A549 (cell line): ENCODE measurements at regions not wholly inside any gene's neighbourhood (a gene's known extent, or its start where the extent isn't known, plus 50 kb on each side); places are given as distances from the start of the nearest gene placed in this dataset.

Source experiments
- ATAC-seq, 2 experiments: fragments of 200-7000 bp in 1 of 2; fragments of >200 bp in 1 of 2; cut with Nextera tagmentation in 1 of 2; cut with Tn5 transposase in 1 of 2; 3 replicates each; pipeline versions ENCODE4 v1.8.0 to v1.9.1; 2018 to 2020; ENCODE audit warnings: mild to moderate bottlenecking in 1 of 2, moderate library complexity in 1 of 2
- CTCF ChIA-PET: fragments of 300-600 bp; sonication (Branson Sonifier 250); formaldehyde crosslinking; extraction: SDS; loops from one replicate; lab custom pipeline; 2021; ENCODE audit warnings: antibody characterized with exemption, inconsistent platforms; lab: Yijun Ruan, JAX
- POLR2A ChIA-PET: fragments of 350-600 bp; formaldehyde crosslinking; extraction: SDS; loops from one replicate; lab custom pipeline; 2021; ENCODE audit warnings: antibody characterized with exemption, inconsistent platforms; lab: Yijun Ruan, JAX
- DNase-seq, 2 experiments: peaks; one replicate each; pipeline versions ENCODE4 v3.0.0 to v3.0.0-alpha.2; 2011 to 2016; ENCODE audit warnings: low read depth in 1 of 2, low spot score in 1 of 2
- FAIRE-seq: peaks from 2 replicates; lab custom pipeline; 2011; peaks lifted over from hg19 to GRCh38; lab: Jason Lieb, UNC
- H3K27ac ChIP-seq, 2 experiments: fragments of >200 bp; sonication (Bioruptor Twin); formaldehyde crosslinking; 3 replicates each; pipeline ENCODE4 v1.5.1; 2016 to 2017
- H3K4me1 ChIP-seq: fragments of >200 bp; sonication (Bioruptor Twin); formaldehyde crosslinking; 3 replicates; pipeline ENCODE4 v1.6.1; 2016
- H3K4me2 ChIP-seq: fragments of >200 bp; sonication (Bioruptor Twin); formaldehyde crosslinking; 3 replicates; pipeline ENCODE4 v1.6.1; 2016
- H3K4me3 ChIP-seq: fragments of >200 bp; sonication (Bioruptor Twin); formaldehyde crosslinking; 3 replicates; pipeline ENCODE4 v1.5.1; 2016
- H3K9me3 ChIP-seq: fragments of >200 bp; sonication (Bioruptor Twin); formaldehyde crosslinking; 3 replicates; pipeline ENCODE4 v1.6.1; 2016
- BHLHE40 ChIP-seq: IDR thresholded peaks from 2 replicates; pipeline ENCODE4 v1.6.1; 2012; ENCODE audit warnings: low read depth, low read length, inconsistent platforms
- CBX2 ChIP-seq: fragments of 200-600 bp; sonication (generic); IDR thresholded peaks from 2 replicates; pipeline ENCODE4 v1.6.1; 2016; ENCODE audit warnings: low read depth, mild to moderate bottlenecking, borderline replicate concordance
- CEBPB ChIP-seq, 2 experiments: fragments of >200 bp in 1 of 2; sonication (Bioruptor Twin) in 1 of 2; formaldehyde crosslinking in 1 of 2; IDR thresholded peaks; 2 replicates each; pipeline ENCODE4 v1.6.1; 2012 to 2016
- CHD4 ChIP-seq: fragments of 200-600 bp; sonication (generic); IDR thresholded peaks from 2 replicates; pipeline ENCODE4 v1.6.1; 2016; ENCODE audit warnings: antibody characterized with exemption, mild to moderate bottlenecking, borderline replicate concordance
- EHF ChIP-seq: fragments of 250-450 bp; sonication (Bioruptor Pico); IDR thresholded peaks from 2 replicates; pipeline ENCODE4 v1.5.0; 2020; ENCODE audit warnings: mild to moderate bottlenecking
- EHMT2 ChIP-seq: fragments of 200-600 bp; sonication (generic); IDR thresholded peaks from 2 replicates; pipeline ENCODE4 v1.6.1; 2016; ENCODE audit warnings: antibody characterized with exemption, low read depth, mild to moderate bottlenecking, moderate library complexity
- FOSB ChIP-seq: fragments of 250-450 bp; sonication (Bioruptor Pico); IDR thresholded peaks from 2 replicates; pipeline ENCODE4 v1.5.0; 2020; ENCODE audit warnings: mild to moderate bottlenecking, moderate library complexity
- FOSL2 ChIP-seq, 2 experiments: fragments of 450-650 bp in 1 of 2; fragments of >200 bp in 1 of 2; sonication (Bioruptor Twin) in 1 of 2; formaldehyde crosslinking; IDR thresholded peaks; 2 replicates each; pipeline versions ENCODE4 v1.5.0 to v1.6.1; 2016 to 2020; ENCODE audit warnings: mild to moderate bottlenecking in 1 of 2, moderate library complexity in 1 of 2
- FOXS1 ChIP-seq: fragments of 250-450 bp; sonication (Bioruptor Pico); IDR thresholded peaks from 2 replicates; pipeline ENCODE4 v1.5.0; 2020; ENCODE audit warnings: mild to moderate bottlenecking, moderate library complexity
- GATA3 ChIP-seq: IDR thresholded peaks from 2 replicates; pipeline ENCODE4 v1.6.1; 2012; ENCODE audit warnings: borderline replicate concordance
- HDAC2 ChIP-seq: fragments of 200-600 bp; sonication (generic); IDR thresholded peaks from 2 replicates; pipeline ENCODE4 v1.6.1; 2016
- HEYL ChIP-seq: fragments of 250-450 bp; sonication (Bioruptor Pico); IDR thresholded peaks from 2 replicates; pipeline ENCODE4 v1.8.0; 2021; ENCODE audit warnings: mild to moderate bottlenecking, moderate library complexity
- HOXA7 ChIP-seq: fragments of 250-450 bp; sonication (Bioruptor Pico); IDR thresholded peaks from 2 replicates; pipeline ENCODE4 v1.5.0; 2020; ENCODE audit warnings: mild to moderate bottlenecking, moderate library complexity
- HOXB5 ChIP-seq: fragments of 250-450 bp; sonication (Bioruptor Pico); IDR thresholded peaks from 2 replicates; pipeline ENCODE4 v1.5.0; 2020; ENCODE audit warnings: mild to moderate bottlenecking, moderate library complexity
- JUN ChIP-seq, 2 experiments: fragments of >200 bp; sonication (Bioruptor Twin); formaldehyde crosslinking; IDR thresholded peaks; 2 replicates in 1 of 2; 3 replicates in 1 of 2; pipeline ENCODE4 v1.6.1; 2016 to 2017
- MAFK ChIP-seq: fragments of 450-650 bp; IDR thresholded peaks from 2 replicates; pipeline ENCODE4 v1.6.1; 2014; ENCODE audit not compliant: partially characterized antibody
- MYC ChIP-seq: IDR thresholded peaks from 2 replicates; pipeline ENCODE4 v1.6.1; 2012; ENCODE audit warnings: mild to moderate bottlenecking, inconsistent platforms, low read length, improper control_type of control experiment, borderline replicate concordance
- NFE2L2 ChIP-seq: fragments of 150-350 bp; conservative IDR thresholded peaks from 2 replicates; pipeline ENCODE4 v1.6.1; 2014; ENCODE audit warnings: low read length
- NPAS2 ChIP-seq: fragments of 250-450 bp; sonication (Bioruptor Pico); IDR thresholded peaks from 2 replicates; pipeline ENCODE4 v1.8.0; 2022; ENCODE audit warnings: mild to moderate bottlenecking, moderate library complexity, borderline replicate concordance
- NR3C1 ChIP-seq: fragments of >200 bp; sonication (Bioruptor Twin); formaldehyde crosslinking; IDR thresholded peaks from 3 replicates; pipeline ENCODE4 v1.6.1; 2017
- POLR2AphosphoS2 ChIP-seq: conservative IDR thresholded peaks from 2 replicates; pipeline ENCODE4 v1.6.1; 2012; ENCODE audit warnings: low read length, improper control_type of control experiment, inconsistent platforms
- RAD21 ChIP-seq, 2 experiments: fragments of >200 bp in 1 of 2; sonication (Bioruptor Twin) in 1 of 2; formaldehyde crosslinking in 1 of 2; IDR thresholded peaks in 1 of 2; conservative IDR thresholded peaks in 1 of 2; 2 replicates in 1 of 2; 3 replicates in 1 of 2; pipeline ENCODE4 v1.6.1; 2012 to 2018; ENCODE audit warnings: inconsistent platforms in 1 of 2
- RNF2 ChIP-seq: fragments of 200-600 bp; sonication (generic); IDR thresholded peaks from 2 replicates; pipeline ENCODE4 v1.6.1; 2016; ENCODE audit warnings: low read depth, mild to moderate bottlenecking, antibody characterized with exemption, moderate library complexity, borderline replicate concordance
- SMC3 ChIP-seq: fragments of >200 bp; sonication (Bioruptor Twin); formaldehyde crosslinking; IDR thresholded peaks from 3 replicates; pipeline ENCODE4 v1.6.1; 2018; ENCODE audit warnings: inconsistent platforms
- WGBS: methylation state at CpG from one replicate; pipeline ENCODE4 v1.1.6; 2017; ENCODE audit errors: missing lambda C conversion rate; 5-methylcytosine and 5-hydroxymethylcytosine counted together
- TF ChIP-seq, protein P1 (sequence below): fragments of 250-450 bp; sonication (Bioruptor Pico); IDR thresholded peaks from 2 replicates; pipeline ENCODE4 v1.5.0; 2021; ENCODE audit warnings: mild to moderate bottlenecking, moderate library complexity, borderline replicate concordance
- TF ChIP-seq, protein P2 (sequence below): fragments of >200 bp; sonication (Bioruptor Twin); formaldehyde crosslinking; IDR thresholded peaks from 3 replicates; pipeline ENCODE4 v1.5.1; 2016
- TF ChIP-seq, protein P3 (sequence below): IDR thresholded peaks from 2 replicates; pipeline ENCODE4 v1.6.1; 2012; ENCODE audit warnings: low read depth, borderline replicate concordance

DNA sequence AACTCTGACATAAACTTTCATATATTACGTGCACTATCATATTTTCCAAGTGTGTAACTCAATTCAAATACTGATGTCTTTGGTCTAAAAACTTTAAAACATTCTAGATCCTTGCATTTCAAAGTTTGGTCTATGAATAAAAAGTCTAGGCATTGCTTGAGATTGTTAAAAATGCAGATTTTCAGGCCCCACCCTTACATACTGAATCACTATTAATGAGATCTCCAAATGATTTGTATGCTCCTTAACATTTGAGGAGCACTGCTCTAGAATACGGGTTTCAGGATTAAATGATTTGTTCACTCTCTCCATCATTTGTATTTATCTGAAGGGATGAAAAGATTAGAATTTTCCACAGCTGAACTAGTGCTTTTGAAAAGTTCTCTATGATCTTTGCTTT lies 202.9 kb downstream of the KBTBD8 start (continued):
- TF ChIP-seq NFE2L2 = no peak
- no peak for TF ChIP-seq JUN (IDR thresholded peaks at IDR 0.05)

DNA sequence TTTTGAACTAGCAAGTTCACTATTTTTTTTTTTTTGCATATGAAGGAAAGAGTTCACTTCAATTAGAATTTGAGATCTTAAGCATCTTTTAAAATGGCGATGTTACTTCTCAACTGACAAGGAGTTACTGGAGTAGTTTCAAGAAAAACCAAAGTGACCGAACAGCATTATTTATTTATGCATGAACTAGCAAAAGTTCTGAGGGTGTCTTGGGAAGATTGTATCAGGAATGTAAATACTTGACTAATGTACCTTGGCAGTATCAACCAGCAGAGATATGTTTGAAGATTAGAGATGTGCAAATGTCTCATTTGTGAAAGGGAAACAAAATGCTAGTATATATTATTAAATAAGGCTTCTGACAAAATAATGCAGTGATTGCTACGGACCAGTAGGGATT lies 203.9 kb downstream of the KBTBD8 start:
- POLR2A ChIA-PET = no interaction called here
- Histone ChIP-seq H3K4me2 (no peak overlapping the region), H3K27ac (no peak overlapping the region), H3K4me1 (no peaks in the 10 kb centered on the region), H3K9me3 (no peaks in the 10 kb centered on the region), H3K4me3 (no peak overlapping the region)
- FAIRE-seq = no peak
- CTCF ChIA-PET = no interaction called here
- 13% methylated on average over 3 of the region's 3 CpGs for WGBS
- no peak for DNase-seq
- TF ChIP-seq HOXA7 (CRISPR knock-in tag) (no peak), NFE2L2 (no peak), RAD21 (conservative IDR thresholded peaks at IDR 0.05 in 1 of 2, IDR thresholded peaks at IDR 0.05 in 1 of 2) (no peak), EHMT2 (no peak), HEYL (CRISPR knock-in tag) (no peak), EHF (CRISPR knock-in tag) (no peak), JUN (IDR thresholded peaks at IDR 0.05) (no peak), CHD4 (no peak), HDAC2 (no peak), FOSB (no peak), GATA3 (no peak), MAFK (no peak), SMC3 (no peak), MYC (no peak), HOXB5 (CRISPR knock-in tag) (no peak)
- TF ChIP-seq, protein P1, sequence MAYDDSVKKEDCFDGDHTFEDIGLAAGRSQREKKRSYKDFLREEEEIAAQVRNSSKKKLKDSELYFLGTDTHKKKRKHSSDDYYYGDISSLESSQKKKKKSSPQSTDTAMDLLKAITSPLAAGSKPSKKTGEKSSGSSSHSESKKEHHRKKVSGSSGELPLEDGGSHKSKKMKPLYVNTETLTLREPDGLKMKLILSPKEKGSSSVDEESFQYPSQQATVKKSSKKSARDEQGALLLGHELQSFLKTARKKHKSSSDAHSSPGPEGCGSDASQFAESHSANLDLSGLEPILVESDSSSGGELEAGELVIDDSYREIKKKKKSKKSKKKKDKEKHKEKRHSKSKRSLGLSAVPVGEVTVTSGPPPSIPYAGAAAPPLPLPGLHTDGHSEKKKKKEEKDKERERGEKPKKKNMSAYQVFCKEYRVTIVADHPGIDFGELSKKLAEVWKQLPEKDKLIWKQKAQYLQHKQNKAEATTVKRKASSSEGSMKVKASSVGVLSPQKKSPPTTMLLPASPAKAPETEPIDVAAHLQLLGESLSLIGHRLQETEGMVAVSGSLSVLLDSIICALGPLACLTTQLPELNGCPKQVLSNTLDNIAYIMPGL (CRISPR knock-in tag) = no peak
- TF ChIP-seq, protein P2, sequence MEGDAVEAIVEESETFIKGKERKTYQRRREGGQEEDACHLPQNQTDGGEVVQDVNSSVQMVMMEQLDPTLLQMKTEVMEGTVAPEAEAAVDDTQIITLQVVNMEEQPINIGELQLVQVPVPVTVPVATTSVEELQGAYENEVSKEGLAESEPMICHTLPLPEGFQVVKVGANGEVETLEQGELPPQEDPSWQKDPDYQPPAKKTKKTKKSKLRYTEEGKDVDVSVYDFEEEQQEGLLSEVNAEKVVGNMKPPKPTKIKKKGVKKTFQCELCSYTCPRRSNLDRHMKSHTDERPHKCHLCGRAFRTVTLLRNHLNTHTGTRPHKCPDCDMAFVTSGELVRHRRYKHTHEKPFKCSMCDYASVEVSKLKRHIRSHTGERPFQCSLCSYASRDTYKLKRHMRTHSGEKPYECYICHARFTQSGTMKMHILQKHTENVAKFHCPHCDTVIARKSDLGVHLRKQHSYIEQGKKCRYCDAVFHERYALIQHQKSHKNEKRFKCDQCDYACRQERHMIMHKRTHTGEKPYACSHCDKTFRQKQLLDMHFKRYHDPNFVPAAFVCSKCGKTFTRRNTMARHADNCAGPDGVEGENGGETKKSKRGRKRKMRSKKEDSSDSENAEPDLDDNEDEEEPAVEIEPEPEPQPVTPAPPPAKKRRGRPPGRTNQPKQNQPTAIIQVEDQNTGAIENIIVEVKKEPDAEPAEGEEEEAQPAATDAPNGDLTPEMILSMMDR = no peak
- TF ChIP-seq, protein P3, sequence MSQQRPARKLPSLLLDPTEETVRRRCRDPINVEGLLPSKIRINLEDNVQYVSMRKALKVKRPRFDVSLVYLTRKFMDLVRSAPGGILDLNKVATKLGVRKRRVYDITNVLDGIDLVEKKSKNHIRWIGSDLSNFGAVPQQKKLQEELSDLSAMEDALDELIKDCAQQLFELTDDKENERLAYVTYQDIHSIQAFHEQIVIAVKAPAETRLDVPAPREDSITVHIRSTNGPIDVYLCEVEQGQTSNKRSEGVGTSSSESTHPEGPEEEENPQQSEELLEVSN = no peak
- no peak for ATAC-seq

DNA sequence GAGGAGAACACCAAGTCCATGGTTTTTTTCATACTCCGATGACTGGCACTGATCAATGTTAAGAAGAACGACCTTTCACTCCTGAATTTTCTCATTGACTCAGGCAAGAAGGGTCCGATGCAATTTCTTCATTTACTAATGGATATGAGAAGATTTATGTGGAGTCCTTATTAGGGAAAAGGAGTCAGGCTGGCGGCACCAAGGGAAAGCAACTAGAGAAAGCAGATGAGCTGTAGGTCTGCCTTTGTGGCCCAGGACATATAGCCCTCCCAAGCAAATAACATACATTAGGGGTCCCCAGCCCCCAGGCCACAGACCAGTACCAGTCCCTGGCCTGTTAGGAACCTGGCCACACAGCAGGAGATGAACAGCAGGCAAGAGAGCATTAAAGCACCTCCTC lies 206.8 kb downstream of the KBTBD8 start:
- ATAC-seq = no peak
- Histone ChIP-seq H3K9me3 (no peaks in the 10 kb centered on the region), H3K4me2 (no peak overlapping the region), H3K4me1 (no peaks in the 10 kb centered on the region), H3K27ac (no peak overlapping the region), H3K4me3 (no peak overlapping the region)
- TF ChIP-seq CEBPB (IDR thresholded peaks at IDR 0.05) = no peak
- TF ChIP-seq CBX2 = no peak
- POLR2A ChIA-PET = no interaction called here
- 39% methylated on average over 4 of the region's 4 CpGs for WGBS
- CTCF ChIA-PET = no interaction called here
- DNase-seq = no peak
- no peak for FAIRE-seq

DNA sequence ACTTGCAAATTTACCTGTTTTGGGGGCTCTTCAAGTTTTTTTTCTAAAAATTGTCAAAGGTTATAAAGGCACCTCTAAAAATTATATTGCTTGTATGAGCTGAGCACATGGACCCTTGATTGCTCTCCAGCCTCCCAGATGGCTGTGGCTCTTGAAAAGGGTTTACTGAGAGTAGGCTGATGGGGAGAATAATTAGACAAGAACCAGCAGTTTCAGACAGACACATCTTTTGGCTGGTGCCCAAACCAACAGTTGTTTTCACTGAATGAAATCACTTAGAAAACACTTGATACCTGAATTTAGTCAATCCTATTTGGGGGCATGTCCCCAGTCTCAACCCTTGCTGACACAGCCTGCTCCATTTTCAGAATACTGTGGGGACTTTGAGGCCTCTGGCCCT lies 217.6 kb downstream of the KBTBD8 start:
- TF ChIP-seq POLR2AphosphoS2 = no peak
- no peak for TF ChIP-seq FOXS1 (CRISPR knock-in tag)
- TF ChIP-seq FOSL2 (IDR thresholded peaks at IDR 0.05) = no peak
- TF ChIP-seq FOSL2 (CRISPR knock-in tag; IDR thresholded peaks at IDR 0.05) = no peak
- TF ChIP-seq MAFK = no peak
- no peak for TF ChIP-seq EHMT2
- no peak for TF ChIP-seq HOXA7 (CRISPR knock-in tag)
- TF ChIP-seq EHF (CRISPR knock-in tag) = no peak
- TF ChIP-seq NR3C1 = no peak
- no peak for TF ChIP-seq RNF2
- no peak for TF ChIP-seq CEBPB (IDR thresholded peaks at IDR 0.05)
- no peak for TF ChIP-seq NPAS2 (CRISPR knock-in tag)
- TF ChIP-seq BHLHE40 = no peak
- no peak for FAIRE-seq
- no peak for ATAC-seq

More for the DNA sequence above, 217.6 kb downstream of the KBTBD8 start:
- Histone ChIP-seq H3K4me2 (no peak overlapping the region), H3K4me1 (no peaks in the 10 kb centered on the region), H3K27ac (no peak overlapping the region), H3K9me3 (no peaks in the 10 kb centered on the region), H3K4me3 (no peak overlapping the region)
- ChIA-PET POLR2A (no interaction called here), CTCF (no interaction called here)
- no peak for DNase-seq
